H9 (cell line): ENCODE measurements at regions not wholly inside any gene's neighbourhood (a gene's known extent, or its start where the extent isn't known, plus 50 kb on each side); places are given as distances from the start of the nearest gene placed in this dataset.
A peak's percentile ranks its signal among the peaks of the same experiment; 100 is the strongest.

Experiments
- DNase-seq: peaks from one replicate; pipeline ENCODE4 v3.0.0-alpha.2; 2017
- H2AFZ ChIP-seq: one replicate; pipeline ENCODE4 v1.6.1; 2013; ENCODE audit warnings: mild to moderate bottlenecking, low read length, control low read depth, moderate library complexity
- H2AK5ac ChIP-seq: 2 replicates; pipeline ENCODE4 v1.6.1; 2013; ENCODE audit warnings: low read length, control low read depth, mixed read lengths; ENCODE audit not compliant: insufficient read length
- H2BK120ac ChIP-seq: one replicate; pipeline ENCODE4 v1.6.1; 2013; ENCODE audit warnings: low read depth, mild to moderate bottlenecking, low read length, control low read depth, inconsistent platforms; ENCODE audit not compliant: poor library complexity, severe bottlenecking
- H2BK12ac ChIP-seq: 2 replicates; pipeline ENCODE4 v1.6.1; 2013; ENCODE audit warnings: low read length, control low read depth, mixed read lengths, low read depth; ENCODE audit not compliant: insufficient read length
- H2BK15ac ChIP-seq: 2 replicates; pipeline ENCODE4 v1.6.1; 2013; ENCODE audit warnings: low read depth, low read length, control low read depth
- H2BK20ac ChIP-seq: one replicate; pipeline ENCODE4 v1.6.1; 2013; ENCODE audit warnings: low read depth, mild to moderate bottlenecking, low read length, control low read depth, inconsistent platforms; ENCODE audit not compliant: poor library complexity, severe bottlenecking
- H2BK5ac ChIP-seq: 2 replicates; pipeline ENCODE4 v1.6.1; 2013; ENCODE audit warnings: low read length, control low read depth, mixed read lengths; ENCODE audit not compliant: insufficient read length
- H3K14ac ChIP-seq: 2 replicates; pipeline ENCODE4 v1.6.1; 2013; ENCODE audit warnings: low read length, control low read depth; ENCODE audit not compliant: insufficient read depth
- H3K18ac ChIP-seq: 2 replicates; pipeline ENCODE4 v1.6.1; 2013; ENCODE audit warnings: low read depth, mild to moderate bottlenecking, mixed read lengths, low read length, control low read depth; ENCODE audit not compliant: insufficient read length
- H3K23ac ChIP-seq: 2 replicates; pipeline ENCODE4 v1.6.1; 2013; ENCODE audit warnings: low read length, control low read depth, mixed read lengths, low read depth; ENCODE audit not compliant: insufficient read length
- H3K23me2 ChIP-seq: 2 replicates; pipeline ENCODE4 v1.6.1; 2013; ENCODE audit warnings: low read depth, mild to moderate bottlenecking, mixed read lengths, low read length, control low read depth; ENCODE audit not compliant: insufficient read length, poor library complexity, severe bottlenecking
- H3K27ac ChIP-seq: 2 replicates; pipeline ENCODE4 v1.5.1; 2013; ENCODE audit warnings: low read length, control low read depth, mixed read lengths, low read depth; ENCODE audit not compliant: insufficient read length
- H3K27me3 ChIP-seq: 2 replicates; pipeline ENCODE4 v1.6.1; 2013; ENCODE audit warnings: low read length, control low read depth, inconsistent platforms; ENCODE audit not compliant: insufficient read depth
- H3K4ac ChIP-seq: 2 replicates; pipeline ENCODE4 v1.6.1; 2013; ENCODE audit warnings: low read depth, mild to moderate bottlenecking, control low read depth, inconsistent platforms, low read length, moderate library complexity
- H3K4me1 ChIP-seq: 2 replicates; pipeline ENCODE4 v1.6.1; 2013; ENCODE audit warnings: low read length, control low read depth, inconsistent platforms; ENCODE audit not compliant: insufficient read depth
- H3K4me2 ChIP-seq: 2 replicates; pipeline ENCODE4 v1.6.1; 2013; ENCODE audit warnings: low read length, control low read depth, mixed read lengths; ENCODE audit not compliant: insufficient read length, insufficient read depth
- H3K56ac ChIP-seq: 2 replicates; pipeline ENCODE4 v1.6.1; 2013; ENCODE audit warnings: low read depth, mild to moderate bottlenecking, mixed read lengths, low read length, control low read depth; ENCODE audit not compliant: insufficient read length
- H3K79me1 ChIP-seq: 2 replicates; pipeline ENCODE4 v1.6.1; 2013; ENCODE audit warnings: low read depth, mild to moderate bottlenecking, moderate library complexity, low read length, control low read depth, inconsistent platforms; ENCODE audit not compliant: insufficient read depth, poor library complexity, severe bottlenecking
- H3K79me2 ChIP-seq: 2 replicates; pipeline ENCODE4 v1.6.1; 2013; ENCODE audit warnings: low read length, control low read depth, inconsistent platforms; ENCODE audit not compliant: insufficient read depth
- H3K9ac ChIP-seq: 2 replicates; pipeline ENCODE4 v1.6.1; 2013; ENCODE audit warnings: low read length, control low read depth, mixed read lengths; ENCODE audit not compliant: insufficient read length; ENCODE audit errors: extremely low read depth
- H3K9me3 ChIP-seq: one replicate; pipeline ENCODE4 v1.6.1; 2013; ENCODE audit warnings: low read depth, low read length, inconsistent platforms; ENCODE audit not compliant: control insufficient read depth
- H3T11ph ChIP-seq: one replicate; pipeline ENCODE4 v1.6.1; 2013; ENCODE audit warnings: mild to moderate bottlenecking, low read length, control low read depth, inconsistent platforms
- H4K20me1 ChIP-seq: one replicate; pipeline ENCODE4 v1.6.1; 2013; ENCODE audit not compliant: control insufficient read depth, insufficient read length, insufficient read depth
- H4K5ac ChIP-seq: 2 replicates; pipeline ENCODE4 v1.6.1; 2013; ENCODE audit warnings: low read depth, mild to moderate bottlenecking, mixed read lengths, low read length, control low read depth; ENCODE audit not compliant: insufficient read length
- H4K8ac ChIP-seq: replicated peaks from 2 replicates; pipeline ENCODE4 v1.6.1; 2013; ENCODE audit warnings: low read length, control low read depth, mixed read lengths, low read depth; ENCODE audit not compliant: insufficient read length
- H4K91ac ChIP-seq: 2 replicates; pipeline ENCODE4 v1.6.1; 2013; ENCODE audit warnings: low read depth, mild to moderate bottlenecking, moderate library complexity, mixed read lengths, low read length, control low read depth; ENCODE audit not compliant: insufficient read length
- H3K27ac Mint-ChIP-seq, 3 experiments: 2 replicates in 2 of 3; 3 replicates in 1 of 3; pipeline ENCODE4 v1.8.0; 2020 to 2021; ENCODE audit warnings: mixed read lengths in 3 of 3, mild to moderate bottlenecking in 1 of 3, moderate library complexity in 1 of 3
- H3K27me3 Mint-ChIP-seq: 2 replicates; pipeline ENCODE4 v1.8.0; 2021; ENCODE audit warnings: low read depth, mild to moderate bottlenecking, moderate library complexity, mixed read lengths
- H3K36me3 Mint-ChIP-seq, 3 experiments: 2 replicates in 2 of 3; 3 replicates in 1 of 3; pipeline ENCODE4 v1.8.0; 2020 to 2021; ENCODE audit warnings: low read depth in 3 of 3, mixed read lengths in 3 of 3; ENCODE audit not compliant: insufficient read depth in 1 of 3
- H3K4me1 Mint-ChIP-seq, 2 experiments: 2 replicates each; pipeline ENCODE4 v1.8.0; 2020; ENCODE audit warnings: mixed read lengths in 2 of 2
- H3K4me3 Mint-ChIP-seq, 2 experiments: 2 replicates in 1 of 2; 3 replicates in 1 of 2; pipeline ENCODE4 v1.8.0; 2020 to 2021; ENCODE audit warnings: mild to moderate bottlenecking in 2 of 2, mixed read lengths in 2 of 2, moderate library complexity in 1 of 2
- H3K9me3 Mint-ChIP-seq, 2 experiments: 2 replicates in 1 of 2; 3 replicates in 1 of 2; pipeline ENCODE4 v1.8.0; 2020; ENCODE audit warnings: mild to moderate bottlenecking in 2 of 2, mixed read lengths in 2 of 2, moderate library complexity in 1 of 2
- CTCF ChIP-seq: fragments of 200-600 bp; sonication (generic); conservative IDR thresholded peaks from 3 replicates; pipeline ENCODE4 v1.8.0; 2021; ENCODE audit warnings: antibody characterized with exemption, mild to moderate bottlenecking
- WGBS: extraction: QIAGEN DNeasy Blood & Tissue Kit; methylation state at CpG from one replicate; pipeline ENCODE4 v1.1.7; 2013; ENCODE audit warnings: missing lambda C conversion rate, low lambda C conversion rate, mixed read lengths; ENCODE audit not compliant: insufficient read length; ENCODE audit errors: extremely low coverage; 5-methylcytosine and 5-hydroxymethylcytosine counted together

DNA sequence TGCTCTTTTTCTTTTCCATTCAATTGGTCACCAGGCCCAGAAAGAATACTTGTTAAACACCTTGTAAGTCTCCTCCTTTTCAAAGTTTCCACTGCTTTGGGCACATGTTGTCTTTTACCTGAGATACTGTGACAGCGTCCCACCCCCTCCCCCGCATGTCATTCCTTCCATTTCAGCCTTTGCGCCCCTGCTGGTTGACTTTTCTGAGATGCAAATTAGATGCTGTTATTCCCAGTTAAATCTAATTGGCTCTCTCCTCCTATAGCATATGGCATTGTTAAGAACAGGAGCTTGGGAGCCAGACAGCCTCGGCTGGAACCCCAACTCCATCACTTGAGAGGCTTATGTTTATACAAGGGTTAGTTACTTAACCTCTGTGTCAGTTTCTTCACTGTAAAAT lies 80.3 kb upstream of the GAREM1 start:
- Histone ChIP-seq H3K4ac (no peak overlapping the region), H3K14ac (no peak overlapping the region), H3K79me1 (no peaks in the 10 kb centered on the region), H4K91ac (no peak overlapping the region), H3K23me2 (no peaks in the 10 kb centered on the region), H3K23ac (no peak overlapping the region), H4K20me1 (no peaks in the 10 kb centered on the region), H3K27me3 (no peaks in the 10 kb centered on the region), H3K18ac (no peak overlapping the region), H3K9me3 (no peaks in the 10 kb centered on the region), H2AFZ (no peak overlapping the region), H3K79me2 (no peaks in the 10 kb centered on the region), H2BK15ac (no peak overlapping the region), H2AK5ac (no peak overlapping the region), H3K4me1 (no peaks in the 10 kb centered on the region; the same call in 1 of the 2 replicates), H2BK120ac (no peak overlapping the region), H3K56ac (no peak overlapping the region), H2BK12ac (no peak overlapping the region), H4K5ac (no peak overlapping the region), H4K8ac (no peak overlapping the region), H2BK5ac (no peak overlapping the region), H2BK20ac (no peak overlapping the region), H3T11ph (no peak overlapping the region), H3K4me2 (no peak overlapping the region), H3K9ac (no peak overlapping the region), H3K27ac (no peak overlapping the region)
- peak; percentile 56 for TF ChIP-seq CTCF
- Mint-ChIP-seq H3K4me3 (peak overlapping the region in 1 of 2 experiments; percentile 21; a peak in 2 of 5 replicates), H3K27ac (peak overlapping the region; percentile 30 to 84 (median 63); a peak in 5 of 7 replicates), H3K9me3 (no peaks in the 10 kb centered on the region; a peak in 1 of 5 replicates), H3K4me1 (peaks cover 50 to 68% of the 10 kb centered on the region in 2 experiments), H3K27me3 (no peaks in the 10 kb centered on the region; the same call in none of the 2 replicates), H3K36me3 (no peaks in the 10 kb centered on the region; a peak in 2 of 7 replicates)
- DNase-seq = peak; percentile 66
- no CpG with 5 or more reads among the region's 4 CpGs for WGBS
